GM12878 (cell line): ENCODE measurements at regions not wholly inside any gene's neighbourhood (a gene's known extent, or its start where the extent isn't known, plus 50 kb on each side); places are given as distances from the start of the nearest gene placed in this dataset.

Source experiments
- ATAC-seq: fragments of 200-7000 bp; cut with Tn5 transposase; 3 replicates; pipeline ENCODE4 v1.9.1; 2020; ENCODE audit warnings: mild to moderate bottlenecking, moderate library complexity
- BruUV-seq: library from RNA; stranded (reverse); fragments of 400-500 nt; replicated peaks from 2 replicates; lab custom pipeline; 2021; lab: Mats Ljungman, UMichigan
- CTCF ChIA-PET: fragments of 300-600 bp; sonication (Branson Sonifier 250); formaldehyde crosslinking; extraction: SDS; loops from one replicate; lab custom pipeline; 2021; ENCODE audit warnings: inconsistent platforms; lab: Yijun Ruan, JAX
- POLR2A ChIA-PET: fragments of 350-600 bp; formaldehyde crosslinking; extraction: SDS; loops from one replicate; lab custom pipeline; 2021; ENCODE audit warnings: inconsistent platforms; lab: Charles Lee
- RAD21 ChIA-PET: fragments of 300-600 bp; sonication (Branson Sonifier 250); formaldehyde crosslinking; loops from one replicate; lab custom pipeline; 2023; ENCODE audit warnings: antibody characterized with exemption; ENCODE audit not compliant: unreplicated experiment; lab: Charles Lee
- SMC1A ChIA-PET: fragments of 300-600 bp; sonication (Branson Sonifier 250); formaldehyde crosslinking; loops from one replicate; lab custom pipeline; 2023; ENCODE audit not compliant: unreplicated experiment, uncharacterized antibody; lab: Charles Lee
- DNase-seq: peaks from one replicate; pipeline ENCODE4 v3.0.0-alpha.2; 2011; ENCODE audit warnings: low read depth, low spot score
- FAIRE-seq: peaks from 3 replicates; lab custom pipeline; 2011; peaks lifted over from hg19 to GRCh38; lab: Jason Lieb, UNC
- H2AFZ ChIP-seq: 2 replicates; pipeline ENCODE4 v1.6.0; 2011; ENCODE audit warnings: low read depth, low read length, control low read depth; ENCODE audit not compliant: control insufficient read depth
- H3K27ac ChIP-seq: 2 replicates; pipeline ENCODE4 v1.5.1; 2011; ENCODE audit warnings: control low read depth; ENCODE audit not compliant: control insufficient read depth, insufficient read depth
- H3K27me3 ChIP-seq, 2 experiments: replicated peaks in 1 of 2; 2 replicates each; pipeline versions ENCODE4 v1.6.0 to v1.6.1; 2011; ENCODE audit warnings: low read length in 1 of 2; ENCODE audit not compliant: control insufficient read depth in 2 of 2, insufficient read depth in 2 of 2
- H3K36me3 ChIP-seq, 2 experiments: 2 replicates each; pipeline ENCODE4 v1.5.1; 2011; ENCODE audit warnings: low read length in 1 of 2; ENCODE audit not compliant: control insufficient read depth in 2 of 2, insufficient read depth in 2 of 2
- H3K4me1 ChIP-seq: 2 replicates; pipeline ENCODE4 v1.6.1; 2011; ENCODE audit warnings: mild to moderate bottlenecking, low read length, moderate library complexity, mixed read lengths; ENCODE audit not compliant: control insufficient read depth, insufficient read depth
- H3K4me2 ChIP-seq: 2 replicates; pipeline ENCODE4 v1.6.0; 2011; ENCODE audit warnings: control low read depth; ENCODE audit not compliant: control insufficient read depth, insufficient read depth
- H3K4me3 ChIP-seq: fragments of 200-600 bp; sonication (generic); 2 replicates; pipeline ENCODE4 v1.5.1; 2016
- H3K79me2 ChIP-seq: 2 replicates; pipeline ENCODE4 v1.6.0; 2011; ENCODE audit warnings: low read length; ENCODE audit not compliant: control insufficient read depth, insufficient read depth
- H3K9ac ChIP-seq: 2 replicates; pipeline ENCODE4 v1.8.0; 2011; ENCODE audit warnings: low read length, control low read depth, mixed read lengths; ENCODE audit not compliant: control insufficient read depth, insufficient read depth
- H3K9me3 ChIP-seq: replicated peaks from 3 replicates; pipeline ENCODE4 v1.5.1; 2011; ENCODE audit warnings: mild to moderate bottlenecking, low read length; ENCODE audit not compliant: control insufficient read depth, insufficient read depth
- H4K20me1 ChIP-seq: 2 replicates; pipeline ENCODE4 v1.6.0; 2011; ENCODE audit not compliant: control insufficient read depth, insufficient read depth
- CREM ChIP-seq: IDR thresholded peaks from 2 replicates; pipeline ENCODE4 v1.6.1; 2014; ENCODE audit warnings: antibody characterized with exemption, low read depth
- EED ChIP-seq: sonication (generic); IDR thresholded peaks from 2 replicates; pipeline ENCODE4 v1.6.1; 2016; ENCODE audit warnings: antibody characterized with exemption, low read depth
- FOXM1 ChIP-seq: IDR thresholded peaks from 2 replicates; pipeline ENCODE4 v1.6.1; 2012; ENCODE audit warnings: low read depth, mild to moderate bottlenecking, inconsistent platforms, low read length, moderate library complexity
- NRF1 ChIP-seq: conservative IDR thresholded peaks from 2 replicates; pipeline ENCODE4 v1.6.1; 2011; ENCODE audit warnings: mild to moderate bottlenecking, low read depth, low read length, improper control_type of control experiment
- SMARCA5 ChIP-seq: fragments of 450-650 bp; IDR thresholded peaks from 2 replicates; pipeline ENCODE4 v1.6.1; 2017; ENCODE audit warnings: mild to moderate bottlenecking
- SUZ12 ChIP-seq: fragments of 200-600 bp; sonication (generic); IDR thresholded peaks from one replicate; pipeline ENCODE4 v1.6.1; 2018; ENCODE audit warnings: antibody characterized with exemption, mild to moderate bottlenecking; ENCODE audit not compliant: unreplicated experiment
- ZSCAN29 ChIP-seq: fragments of 450-650 bp; IDR thresholded peaks from 2 replicates; pipeline ENCODE4 v1.6.1; 2017; ENCODE audit warnings: mild to moderate bottlenecking, moderate library complexity
- in situ Hi-C: fragments of 300-500 bp; cut with MboI; formaldehyde crosslinking; loops from 9 replicates; pipeline ENCODE4 v1.14.3; 2018; ENCODE audit warnings: mixed read lengths
- intact Hi-C: fragments of 100-400 bp; cut with micrococcal nuclease; formaldehyde crosslinking; loops from one replicate; pipeline ENCODE4 v1.14.2; 2022; ENCODE audit not compliant: unreplicated experiment
- TF ChIP-seq, protein P1 (sequence below): fragments of 450-650 bp; IDR thresholded peaks from 2 replicates; pipeline ENCODE4 v1.6.1; 2017; ENCODE audit warnings: mild to moderate bottlenecking, moderate library complexity
- TF ChIP-seq, protein P2 (sequence below): fragments of 450-650 bp; IDR thresholded peaks from 2 replicates; pipeline ENCODE4 v1.6.1; 2017; ENCODE audit warnings: low read depth, mild to moderate bottlenecking, moderate library complexity
- TF ChIP-seq, protein P3 (sequence below): fragments of 450-650 bp; formaldehyde crosslinking; IDR thresholded peaks from 2 replicates; pipeline ENCODE4 v1.4.0; 2022; ENCODE audit warnings: mild to moderate bottlenecking, moderate library complexity
- TF ChIP-seq, protein P4 (sequence below): IDR thresholded peaks from 2 replicates; pipeline ENCODE4 v1.6.1; 2012; ENCODE audit warnings: low read length, inconsistent platforms

DNA sequence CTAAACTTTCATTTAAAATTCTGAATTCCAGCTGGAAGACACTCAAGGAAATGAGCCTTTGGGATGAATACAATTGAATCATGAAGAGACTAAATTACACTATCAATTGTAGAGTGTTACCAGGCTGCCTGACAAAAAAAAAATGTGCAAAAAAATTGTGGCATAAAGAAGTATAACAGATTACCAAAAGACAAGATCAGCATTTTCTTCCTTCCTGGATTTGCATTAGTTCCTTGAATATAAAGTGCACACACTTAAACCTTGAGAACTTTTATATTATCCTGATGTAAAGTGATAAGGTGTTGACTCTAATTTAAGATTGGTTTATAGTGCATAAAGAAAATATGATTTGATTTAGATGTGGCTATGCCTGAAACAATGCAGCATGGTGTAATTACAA is 412.7 kb upstream of the KLF6 start:
- DNase-seq: no peak
- Histone ChIP-seq H3K4me2 (no peak overlapping the region), H3K4me3 (no peak overlapping the region), H3K36me3 (no peaks in the 10 kb centered on the region), H3K9me3 (no peaks in the 10 kb centered on the region; the same call in 2 of the 3 replicates), H3K27ac (no peak overlapping the region), H3K79me2 (no peaks in the 10 kb centered on the region), H2AFZ (no peak overlapping the region), H3K9ac (no peak overlapping the region), H3K27me3 (no peaks in the 10 kb centered on the region), H4K20me1 (no peaks in the 10 kb centered on the region), H3K4me1 (no peaks in the 10 kb centered on the region)
- ChIA-PET POLR2A (no interaction called here), RAD21 (no interaction called here), CTCF (no interaction called here), SMC1A (no interaction called here)
- no TSS peak for BruUV-seq
- TF ChIP-seq, protein P1, sequence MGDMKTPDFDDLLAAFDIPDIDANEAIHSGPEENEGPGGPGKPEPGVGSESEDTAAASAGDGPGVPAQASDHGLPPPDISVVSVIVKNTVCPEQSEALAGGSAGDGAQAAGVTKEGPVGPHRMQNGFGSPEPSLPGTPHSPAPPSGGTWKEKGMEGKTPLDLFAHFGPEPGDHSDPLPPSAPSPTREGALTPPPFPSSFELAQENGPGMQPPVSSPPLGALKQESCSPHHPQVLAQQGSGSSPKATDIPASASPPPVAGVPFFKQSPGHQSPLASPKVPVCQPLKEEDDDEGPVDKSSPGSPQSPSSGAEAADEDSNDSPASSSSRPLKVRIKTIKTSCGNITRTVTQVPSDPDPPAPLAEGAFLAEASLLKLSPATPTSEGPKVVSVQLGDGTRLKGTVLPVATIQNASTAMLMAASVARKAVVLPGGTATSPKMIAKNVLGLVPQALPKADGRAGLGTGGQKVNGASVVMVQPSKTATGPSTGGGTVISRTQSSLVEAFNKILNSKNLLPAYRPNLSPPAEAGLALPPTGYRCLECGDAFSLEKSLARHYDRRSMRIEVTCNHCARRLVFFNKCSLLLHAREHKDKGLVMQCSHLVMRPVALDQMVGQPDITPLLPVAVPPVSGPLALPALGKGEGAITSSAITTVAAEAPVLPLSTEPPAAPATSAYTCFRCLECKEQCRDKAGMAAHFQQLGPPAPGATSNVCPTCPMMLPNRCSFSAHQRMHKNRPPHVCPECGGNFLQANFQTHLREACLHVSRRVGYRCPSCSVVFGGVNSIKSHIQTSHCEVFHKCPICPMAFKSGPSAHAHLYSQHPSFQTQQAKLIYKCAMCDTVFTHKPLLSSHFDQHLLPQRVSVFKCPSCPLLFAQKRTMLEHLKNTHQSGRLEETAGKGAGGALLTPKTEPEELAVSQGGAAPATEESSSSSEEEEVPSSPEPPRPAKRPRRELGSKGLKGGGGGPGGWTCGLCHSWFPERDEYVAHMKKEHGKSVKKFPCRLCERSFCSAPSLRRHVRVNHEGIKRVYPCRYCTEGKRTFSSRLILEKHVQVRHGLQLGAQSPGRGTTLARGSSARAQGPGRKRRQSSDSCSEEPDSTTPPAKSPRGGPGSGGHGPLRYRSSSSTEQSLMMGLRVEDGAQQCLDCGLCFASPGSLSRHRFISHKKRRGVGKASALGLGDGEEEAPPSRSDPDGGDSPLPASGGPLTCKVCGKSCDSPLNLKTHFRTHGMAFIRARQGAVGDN: no peak
- TF ChIP-seq, protein P2, sequence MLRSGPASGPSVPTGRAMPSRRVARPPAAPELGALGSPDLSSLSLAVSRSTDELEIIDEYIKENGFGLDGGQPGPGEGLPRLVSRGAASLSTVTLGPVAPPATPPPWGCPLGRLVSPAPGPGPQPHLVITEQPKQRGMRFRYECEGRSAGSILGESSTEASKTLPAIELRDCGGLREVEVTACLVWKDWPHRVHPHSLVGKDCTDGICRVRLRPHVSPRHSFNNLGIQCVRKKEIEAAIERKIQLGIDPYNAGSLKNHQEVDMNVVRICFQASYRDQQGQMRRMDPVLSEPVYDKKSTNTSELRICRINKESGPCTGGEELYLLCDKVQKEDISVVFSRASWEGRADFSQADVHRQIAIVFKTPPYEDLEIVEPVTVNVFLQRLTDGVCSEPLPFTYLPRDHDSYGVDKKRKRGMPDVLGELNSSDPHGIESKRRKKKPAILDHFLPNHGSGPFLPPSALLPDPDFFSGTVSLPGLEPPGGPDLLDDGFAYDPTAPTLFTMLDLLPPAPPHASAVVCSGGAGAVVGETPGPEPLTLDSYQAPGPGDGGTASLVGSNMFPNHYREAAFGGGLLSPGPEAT: no peak
- TF ChIP-seq SMARCA5: no peak
- TF ChIP-seq, protein P3, sequence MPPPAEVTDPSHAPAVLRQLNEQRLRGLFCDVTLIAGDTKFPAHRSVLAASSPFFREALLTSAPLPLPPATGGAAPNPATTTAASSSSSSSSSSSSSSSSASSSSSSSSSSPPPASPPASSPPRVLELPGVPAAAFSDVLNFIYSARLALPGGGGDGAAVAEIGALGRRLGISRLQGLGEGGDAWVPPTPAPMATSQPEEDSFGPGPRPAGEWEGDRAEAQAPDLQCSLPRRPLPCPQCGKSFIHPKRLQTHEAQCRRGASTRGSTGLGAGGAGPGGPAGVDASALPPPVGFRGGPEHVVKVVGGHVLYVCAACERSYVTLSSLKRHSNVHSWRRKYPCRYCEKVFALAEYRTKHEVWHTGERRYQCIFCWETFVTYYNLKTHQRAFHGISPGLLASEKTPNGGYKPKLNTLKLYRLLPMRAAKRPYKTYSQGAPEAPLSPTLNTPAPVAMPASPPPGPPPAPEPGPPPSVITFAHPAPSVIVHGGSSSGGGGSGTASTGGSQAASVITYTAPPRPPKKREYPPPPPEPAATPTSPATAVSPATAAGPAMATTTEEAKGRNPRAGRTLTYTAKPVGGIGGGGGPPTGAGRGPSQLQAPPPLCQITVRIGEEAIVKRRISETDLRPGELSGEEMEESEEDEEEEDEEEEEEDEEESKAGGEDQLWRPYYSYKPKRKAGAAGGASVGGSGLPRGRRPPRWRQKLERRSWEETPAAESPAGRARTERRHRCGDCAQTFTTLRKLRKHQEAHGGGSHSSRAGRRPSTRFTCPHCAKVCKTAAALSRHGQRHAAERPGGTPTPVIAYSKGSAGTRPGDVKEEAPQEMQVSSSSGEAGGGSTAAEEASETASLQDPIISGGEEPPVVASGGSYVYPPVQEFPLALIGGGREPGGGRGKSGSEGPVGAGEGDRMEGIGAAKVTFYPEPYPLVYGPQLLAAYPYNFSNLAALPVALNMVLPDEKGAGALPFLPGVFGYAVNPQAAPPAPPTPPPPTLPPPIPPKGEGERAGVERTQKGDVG (CRISPR knock-in tag): no peak
- no peak for TF ChIP-seq EED
- TF ChIP-seq CREM: no peak
- TF ChIP-seq NRF1: no peak
- TF ChIP-seq, protein P4, sequence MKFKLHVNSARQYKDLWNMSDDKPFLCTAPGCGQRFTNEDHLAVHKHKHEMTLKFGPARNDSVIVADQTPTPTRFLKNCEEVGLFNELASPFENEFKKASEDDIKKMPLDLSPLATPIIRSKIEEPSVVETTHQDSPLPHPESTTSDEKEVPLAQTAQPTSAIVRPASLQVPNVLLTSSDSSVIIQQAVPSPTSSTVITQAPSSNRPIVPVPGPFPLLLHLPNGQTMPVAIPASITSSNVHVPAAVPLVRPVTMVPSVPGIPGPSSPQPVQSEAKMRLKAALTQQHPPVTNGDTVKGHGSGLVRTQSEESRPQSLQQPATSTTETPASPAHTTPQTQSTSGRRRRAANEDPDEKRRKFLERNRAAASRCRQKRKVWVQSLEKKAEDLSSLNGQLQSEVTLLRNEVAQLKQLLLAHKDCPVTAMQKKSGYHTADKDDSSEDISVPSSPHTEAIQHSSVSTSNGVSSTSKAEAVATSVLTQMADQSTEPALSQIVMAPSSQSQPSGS: no peak
- TF ChIP-seq SUZ12: no peak
- no peak for TF ChIP-seq FOXM1
- TF ChIP-seq ZSCAN29: no peak
- intact Hi-C loops: no loop called here
- no peak for ATAC-seq
- in situ Hi-C loops: no loop called here
- no peak for FAIRE-seq
